ENCODE measurements at regions not wholly inside any gene's neighbourhood (a gene's known extent, or its start where the extent isn't known, plus 50 kb on each side); places are given as distances from the start of the nearest gene placed in this dataset.

DNA sequence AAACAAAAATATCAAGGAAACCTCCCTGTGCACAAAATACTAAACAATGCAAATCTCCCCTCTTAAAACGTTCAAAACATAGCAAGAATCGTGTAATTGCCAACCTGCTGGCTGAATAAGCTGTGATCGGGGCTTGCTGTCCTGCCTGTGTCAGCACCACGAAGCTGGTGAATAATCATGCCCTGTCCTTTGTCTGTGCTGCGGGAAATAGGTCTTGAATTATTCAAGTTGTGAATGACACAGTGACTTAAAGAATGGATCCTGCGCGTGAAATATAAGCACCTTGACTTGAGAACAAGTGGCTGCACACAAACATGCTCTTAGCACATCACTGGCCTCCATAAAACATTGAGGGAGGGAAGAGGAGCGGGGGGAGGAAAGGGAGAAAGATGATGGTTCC is 130.2 kb downstream of the OAT start:
- no peak for DNase-seq (ENCODE audit: low spot score)

DNA sequence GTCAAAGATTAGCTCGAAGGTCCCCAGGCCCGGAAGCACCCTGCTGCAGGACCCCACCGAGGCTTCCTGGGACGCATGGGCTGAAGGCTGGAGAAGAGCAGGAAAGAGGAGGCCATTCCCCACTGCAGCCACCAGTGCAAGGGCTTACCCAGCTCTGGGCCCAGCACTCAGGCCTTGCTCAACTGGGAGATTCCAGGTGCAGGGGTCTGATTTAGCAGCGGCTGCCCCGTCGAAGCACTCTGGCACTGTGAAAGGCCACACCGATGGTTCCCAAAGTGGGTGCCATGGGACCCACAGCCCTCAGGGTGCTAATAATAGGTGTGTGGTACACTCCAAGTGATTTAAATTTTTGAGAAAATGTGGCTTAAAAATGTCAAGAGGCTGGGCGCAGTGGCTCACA is 130.9 kb downstream of the OAT start:
- DNase-seq (ENCODE audit: low spot score), result no peak

DNA sequence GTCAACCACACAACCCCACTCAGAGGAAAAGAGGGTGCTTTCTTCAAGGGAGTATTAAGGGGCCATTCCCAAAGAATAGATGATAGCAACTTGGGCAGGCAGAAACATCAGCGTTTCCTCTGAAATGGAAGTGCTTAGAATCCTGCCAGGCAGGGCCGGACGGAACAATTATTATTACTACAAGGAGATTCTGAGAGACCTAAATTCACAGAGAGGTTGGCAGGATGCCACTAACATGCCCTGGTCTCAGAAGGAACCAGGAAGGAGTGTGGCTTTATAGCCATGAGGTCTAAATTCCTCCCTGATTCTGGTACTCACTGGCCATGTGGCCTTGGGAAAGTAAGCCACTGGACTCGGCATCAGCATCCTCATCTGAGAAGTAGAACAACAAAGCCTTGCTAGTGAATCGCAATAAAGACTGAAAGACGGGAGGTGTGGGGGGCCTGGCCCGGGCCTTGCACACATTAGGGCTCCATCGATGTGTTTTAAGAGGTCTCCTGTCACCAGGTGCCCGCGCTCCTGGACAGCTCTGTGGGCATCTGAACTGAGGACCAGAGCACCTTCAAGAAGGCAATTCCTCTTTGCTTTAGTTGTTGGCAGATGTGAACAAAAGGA is 131.5 kb downstream of the OAT start:
- no peak for DNase-seq (ENCODE audit: low spot score)

DNA sequence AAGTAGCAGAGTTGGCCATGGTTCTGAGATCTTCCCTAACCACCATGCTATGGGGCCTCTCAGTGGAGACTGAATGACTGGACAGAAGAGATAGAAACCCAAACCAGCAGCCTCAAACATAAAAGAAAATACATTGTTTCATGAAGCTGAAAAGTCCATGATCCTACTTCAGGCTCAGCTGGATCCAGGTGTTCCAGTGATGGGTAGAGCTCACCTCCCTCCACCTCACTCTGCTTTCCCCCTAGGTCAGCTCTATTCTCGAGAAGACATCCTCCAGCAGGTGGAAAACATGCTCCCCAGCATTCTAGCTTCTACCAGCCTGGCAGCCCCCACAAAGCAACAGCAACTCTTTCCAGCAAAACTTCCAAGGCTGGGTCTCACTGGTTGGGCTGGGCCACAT is 132.1 kb downstream of the OAT start:
- DNase-seq (ENCODE audit: low spot score), result no peak

DNA sequence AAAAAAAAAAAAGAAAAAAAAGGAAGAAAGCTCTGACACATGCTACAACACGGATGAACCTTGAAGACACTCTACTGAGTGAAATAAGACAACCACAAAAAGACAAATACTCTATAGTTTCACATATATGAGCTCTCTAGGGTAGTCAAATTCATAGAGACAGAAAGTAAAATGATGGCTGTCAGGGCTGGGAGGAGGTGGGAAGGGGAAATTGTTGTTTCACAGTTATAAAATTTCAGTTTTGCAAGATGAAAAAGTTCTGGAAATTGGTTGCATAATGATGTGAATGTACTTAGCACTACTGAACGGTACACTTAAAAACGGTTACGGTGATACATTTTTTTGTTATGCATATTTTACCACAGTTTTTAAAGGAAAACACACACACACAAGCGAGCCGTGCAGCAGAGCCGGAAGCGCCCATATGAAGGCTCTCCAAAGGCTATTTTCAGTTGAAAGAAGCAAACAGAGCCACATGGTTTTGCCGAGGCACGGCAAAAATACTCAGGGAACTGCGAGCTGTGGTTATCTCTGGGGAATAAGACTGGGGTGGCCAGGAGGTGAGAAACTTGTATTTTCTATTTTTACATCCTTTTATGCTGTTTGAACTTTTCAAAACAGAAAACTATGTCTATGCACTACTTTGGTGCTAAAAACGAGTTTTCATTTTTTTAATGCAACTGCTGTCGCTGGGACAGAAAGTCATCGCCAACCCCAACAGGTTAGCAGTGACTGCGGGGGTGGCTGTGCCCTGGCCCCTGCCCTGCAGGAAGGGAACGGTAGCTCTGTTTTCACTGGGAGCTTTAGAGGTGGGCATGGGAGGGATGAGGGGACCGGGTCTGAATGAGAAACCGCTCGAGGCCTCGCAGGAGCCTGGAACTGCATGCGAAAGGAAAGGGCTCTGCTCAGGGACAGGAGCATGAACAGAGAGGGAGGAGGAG is 132.9 kb downstream of the OAT start:
- no peak for DNase-seq (ENCODE audit: low spot score)

DNA sequence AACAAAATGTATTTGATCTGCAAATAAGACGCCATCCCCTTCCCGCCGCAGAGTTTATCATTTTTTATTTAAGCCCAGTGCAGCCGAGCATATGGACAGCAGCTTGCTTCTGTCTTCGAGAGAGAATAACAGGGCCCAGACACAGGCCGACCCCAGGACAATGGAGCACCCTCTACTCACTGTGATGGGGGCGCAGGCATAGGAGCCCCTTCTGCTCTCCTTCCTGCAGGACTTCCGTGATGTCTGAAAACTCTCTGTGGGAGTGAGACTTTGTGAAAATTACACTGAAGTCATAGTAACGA is 134.8 kb downstream of the OAT start:
- no peak for DNase-seq (ENCODE audit: low spot score)

GRCh38 chr10:124283215-124283948 is 135.3 kb downstream of the OAT start:
- DNase-seq (ENCODE audit: low spot score), result no peak

DNA sequence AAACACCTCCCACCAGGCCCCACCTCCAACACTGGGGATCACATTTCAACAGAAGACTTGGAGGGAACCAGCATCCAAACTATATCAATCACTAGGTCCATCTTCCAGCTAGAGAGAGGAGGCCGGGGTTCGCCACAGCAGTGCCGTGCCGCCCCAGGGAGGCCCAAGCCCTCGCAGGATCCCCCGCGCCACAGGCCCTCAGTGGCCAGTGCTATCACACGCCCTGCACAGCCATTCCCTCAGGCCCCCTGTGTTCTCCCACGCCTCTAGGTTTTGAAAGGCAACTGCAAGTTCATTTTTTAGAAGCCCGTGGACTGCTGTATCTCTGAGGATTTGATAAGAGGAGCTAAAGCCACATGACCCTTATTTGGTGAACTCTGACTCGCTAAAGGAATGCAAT is 136.4 kb downstream of the OAT start:
- no peak for DNase-seq (ENCODE audit: low spot score)

DNA sequence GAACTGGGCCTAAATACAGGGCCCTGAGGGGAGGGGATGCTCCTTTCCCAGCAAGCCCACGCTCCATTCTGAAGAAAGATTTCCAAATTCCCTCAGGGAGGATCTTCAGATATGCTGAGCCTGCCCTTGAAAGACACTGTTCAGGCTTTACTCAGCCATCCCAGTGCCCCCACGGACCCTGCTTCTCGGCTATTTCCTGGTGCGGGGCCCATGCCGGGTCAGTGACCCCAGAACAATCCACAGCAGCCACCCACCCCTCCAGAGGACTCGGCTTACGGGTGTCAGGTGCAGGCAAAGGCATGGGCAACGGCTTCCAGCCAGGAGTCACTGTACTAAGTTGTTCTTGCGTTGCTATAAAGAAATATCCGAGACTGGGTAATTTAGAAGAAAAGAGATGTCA is 137.1 kb downstream of the OAT start:
- no peak for DNase-seq (ENCODE audit: low spot score)

- no peak for DNase-seq (ENCODE audit: low spot score)
Observed at GRCh38 chr10:124280916-124281315, 137.8 kb downstream of the OAT start.

GRCh38 chr10:124279882-124280281 is 138.8 kb downstream of the OAT start:
- no peak for DNase-seq (ENCODE audit: low spot score)

- DNase-seq (ENCODE audit: low spot score), result peak; percentile 5
Observed at GRCh38 chr10:124279298-124279697, 139.4 kb downstream of the OAT start.

DNA sequence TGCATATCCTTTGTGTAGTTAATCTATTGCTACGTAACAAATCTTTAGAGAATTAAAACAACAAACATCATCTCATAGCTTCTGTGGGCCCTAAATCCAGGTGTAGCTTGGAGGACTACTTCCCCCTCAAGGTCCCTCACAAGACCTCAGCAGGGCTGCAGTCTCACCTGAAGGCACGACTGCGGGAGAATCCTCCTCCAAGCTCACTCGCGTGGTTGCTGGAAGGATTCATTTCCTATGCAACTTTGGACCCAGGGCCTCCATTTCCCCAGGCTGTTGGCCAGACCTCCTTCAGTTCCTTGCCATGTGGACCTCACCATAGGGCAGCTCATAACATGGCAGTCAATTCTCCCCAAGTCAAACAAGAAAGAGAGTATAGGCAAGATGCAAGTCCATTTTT is 140.4 kb downstream of the OAT start:
- no peak for DNase-seq (ENCODE audit: low spot score)

GRCh38 chr10:124273141-124273540 is 145.6 kb downstream of the OAT start:
- no peak for DNase-seq (ENCODE audit: low spot score)

DNA sequence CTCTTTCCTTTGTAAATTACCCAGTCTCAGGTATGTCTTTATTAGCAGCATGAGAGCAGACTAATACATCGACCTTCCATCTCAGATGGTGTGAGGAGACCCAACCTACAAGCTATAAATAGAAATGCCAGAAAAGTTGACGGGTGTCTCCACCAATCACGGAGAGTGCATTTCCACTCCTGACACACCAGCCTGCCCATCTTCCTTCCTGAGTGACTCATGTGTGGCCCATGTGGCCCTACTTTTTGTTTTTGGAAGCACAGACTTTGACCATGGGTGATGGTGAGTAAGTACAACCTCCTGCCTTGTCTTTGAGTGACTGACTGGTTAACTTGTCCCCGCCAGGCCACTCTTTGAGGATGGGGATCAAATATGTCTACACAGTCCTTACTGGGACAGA is 147.0 kb downstream of the OAT start:
- no peak for DNase-seq (ENCODE audit: low spot score)

DNA sequence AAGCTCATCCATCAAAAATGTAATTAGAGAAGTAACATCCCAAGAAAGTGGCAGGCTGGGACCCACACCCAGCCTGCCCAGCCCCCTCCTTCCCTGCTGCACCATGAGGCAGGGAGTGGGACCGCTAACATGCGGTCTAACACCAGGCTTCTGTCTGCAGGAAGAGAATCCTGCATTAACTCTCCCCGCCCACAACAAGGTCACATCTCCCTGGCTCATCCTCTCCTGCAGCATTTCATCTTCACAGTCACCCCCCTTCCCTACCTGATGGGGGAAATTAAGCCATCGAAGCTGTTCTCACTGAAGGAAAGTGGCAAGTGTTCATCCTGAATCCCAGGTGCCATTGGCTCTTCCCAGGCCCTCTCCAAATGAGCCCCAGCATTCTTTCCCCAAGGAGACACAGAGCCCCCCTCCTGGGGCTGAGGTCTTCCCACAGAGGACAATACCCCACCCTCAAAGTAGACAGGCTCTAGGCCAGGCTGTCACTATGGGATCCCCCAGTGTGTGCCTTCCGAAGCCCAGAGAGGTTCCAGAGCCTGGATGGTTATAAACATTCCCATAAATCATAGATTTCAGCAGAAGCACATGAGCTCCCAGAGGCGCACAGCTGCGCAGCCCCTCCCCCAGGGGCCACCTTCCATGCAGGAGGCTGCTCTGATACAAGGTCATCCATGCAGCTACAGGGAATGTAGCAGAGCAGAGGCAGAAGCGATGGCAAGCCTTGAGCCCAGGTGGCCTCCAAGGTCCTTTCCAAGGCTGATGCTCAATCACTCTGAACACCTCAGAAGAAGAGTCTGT is 148.0 kb downstream of the OAT start:
- DNase-seq (ENCODE audit: low spot score), result no peak

- no peak for DNase-seq (ENCODE audit: low spot score)
Observed at GRCh38 chr10:124268976-124269375, 149.7 kb downstream of the OAT start.

- no peak for DNase-seq (ENCODE audit: low spot score)
Observed at GRCh38 chr10:124267911-124268549, 150.7 kb downstream of the OAT start.

DNA sequence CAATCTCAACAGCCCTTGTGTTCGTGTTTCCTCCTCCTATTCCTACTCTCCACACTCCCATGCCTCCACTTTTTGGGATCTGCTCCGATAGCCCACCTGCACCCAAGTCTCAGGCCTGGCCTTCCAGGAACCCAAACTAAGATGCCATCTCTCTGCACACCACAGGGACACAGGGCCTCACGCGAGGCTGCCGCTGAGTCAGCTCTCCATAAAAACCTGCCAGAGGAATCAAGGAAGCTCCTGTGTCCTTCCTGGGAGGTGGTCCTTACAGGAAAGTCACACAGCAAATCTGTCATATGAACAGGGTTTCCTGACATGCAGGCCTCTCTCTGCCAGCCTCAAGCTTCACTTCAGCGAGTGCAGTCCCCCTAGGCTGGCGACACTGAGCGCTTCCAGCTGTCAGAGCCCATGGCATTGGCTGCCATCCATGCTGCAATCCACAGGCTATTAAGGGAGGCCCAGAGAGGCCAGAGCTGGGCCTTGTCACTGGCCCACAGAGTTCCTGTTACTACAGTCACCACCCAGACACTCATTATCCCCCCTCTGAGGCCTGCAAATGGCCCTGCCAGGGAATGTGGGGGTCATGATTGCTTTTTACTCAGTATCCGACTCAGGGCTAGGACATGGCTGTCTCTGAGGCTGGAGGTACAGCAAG is 151.4 kb downstream of the OAT start:
- DNase-seq (ENCODE audit: low spot score), result no peak

- no peak for DNase-seq (ENCODE audit: low spot score)
Observed at GRCh38 chr10:124266468-124267230, 152.1 kb downstream of the OAT start.

Measured in HT-29 (cell line).